ENCODE measurements at regions not wholly inside any gene's neighbourhood (a gene's known extent, or its start where the extent isn't known, plus 50 kb on each side); places are given as distances from the start of the nearest gene placed in this dataset.

DNA sequence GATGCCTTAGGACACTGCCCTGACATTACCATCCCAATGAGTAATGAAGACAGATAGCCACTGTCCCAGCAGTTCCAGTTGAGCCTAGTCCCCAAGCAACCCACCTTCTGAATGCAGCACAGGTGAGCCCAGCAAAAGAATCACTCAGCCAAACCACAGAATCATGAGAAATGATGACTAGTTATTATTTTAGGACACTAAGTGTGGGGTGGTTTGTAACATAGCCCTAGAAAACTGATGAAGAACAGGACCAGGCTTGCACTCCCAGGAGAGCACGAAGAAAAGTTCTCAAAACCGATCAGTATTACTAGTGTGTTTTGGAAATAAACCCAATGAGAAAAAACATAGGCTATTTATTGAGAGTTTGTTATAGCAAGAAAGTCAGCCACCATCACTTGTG lies 129.6 kb upstream of the CNTN6 start:
- no peak for DNase-seq

DNA sequence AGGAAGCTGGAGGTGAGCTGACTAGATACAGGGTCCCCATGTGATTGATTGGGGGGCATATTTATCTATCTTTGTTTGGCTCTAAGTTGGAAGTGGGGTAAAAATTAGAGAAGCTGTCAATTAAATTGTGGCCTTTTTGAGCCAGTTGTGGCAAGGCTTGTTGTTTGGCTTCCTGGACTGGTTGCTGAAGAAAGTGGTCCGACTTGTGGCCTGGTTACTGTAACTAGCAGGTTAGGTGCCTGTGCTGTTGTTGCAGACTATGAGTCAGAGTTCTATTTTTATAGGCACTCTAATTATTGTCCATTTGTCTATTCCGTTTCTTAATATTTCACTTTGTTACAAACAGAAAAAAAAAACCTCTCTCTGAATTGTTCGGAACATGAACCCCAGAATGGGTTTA lies 129.1 kb upstream of the CNTN6 start:
- no peak for DNase-seq

DNA sequence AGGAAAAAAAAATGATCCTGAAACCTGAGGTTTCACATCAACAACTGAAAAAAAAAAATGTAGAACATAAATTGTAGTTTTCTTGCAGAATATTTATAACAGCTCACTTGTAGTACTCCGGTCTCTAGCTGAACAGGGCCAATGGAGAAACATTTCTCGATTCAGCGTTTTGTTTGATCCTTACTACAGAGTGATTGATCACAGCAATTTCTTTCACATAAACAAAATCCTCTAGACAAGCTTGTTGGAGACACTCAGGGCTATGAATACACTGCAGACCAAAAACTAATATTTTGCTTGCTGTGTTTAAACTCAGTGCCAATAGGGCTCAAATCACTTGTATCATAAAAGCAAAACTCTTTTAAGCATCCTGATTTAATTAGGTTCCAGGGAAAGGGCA lies 127.0 kb upstream of the CNTN6 start:
- DNase-seq, result no peak

DNA sequence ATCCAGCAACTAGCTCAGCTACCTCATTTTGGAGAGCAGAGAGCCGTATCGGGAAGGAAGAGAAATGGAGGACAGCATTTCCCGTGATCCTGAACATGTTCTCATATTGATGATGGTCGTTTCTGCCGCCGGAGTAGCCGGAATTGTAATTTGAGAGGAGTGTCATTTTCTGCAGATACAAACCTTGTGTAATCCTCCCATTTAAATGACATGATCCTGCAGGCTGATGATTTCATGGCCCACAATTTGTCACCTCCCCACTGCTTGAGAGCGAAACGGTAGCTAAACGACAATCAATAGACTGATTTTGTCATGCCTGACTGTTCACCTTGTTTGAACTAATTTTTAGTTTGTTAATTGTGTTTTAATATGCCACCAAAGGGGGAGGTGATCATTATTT lies 126.5 kb upstream of the CNTN6 start:
- no peak for DNase-seq

DNA sequence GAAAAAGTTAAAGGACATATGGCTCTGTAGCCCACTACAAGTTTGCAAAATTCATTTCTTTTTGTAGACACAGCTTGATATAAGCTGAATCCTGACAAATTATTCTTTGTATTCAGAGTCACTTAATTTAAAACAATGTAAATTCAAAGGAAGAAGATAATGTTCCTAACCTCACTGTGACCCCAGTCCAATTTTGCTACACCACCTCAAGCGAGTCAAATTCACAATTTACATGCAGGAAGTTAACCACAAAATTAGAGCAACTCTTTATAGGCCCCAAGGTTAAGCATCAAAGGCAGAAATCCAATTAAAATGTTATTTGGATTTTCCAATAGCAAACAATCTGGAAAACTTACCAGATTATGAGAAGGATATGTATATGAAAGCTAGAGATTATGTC lies 119.5 kb upstream of the CNTN6 start:
- no peak for DNase-seq

DNA sequence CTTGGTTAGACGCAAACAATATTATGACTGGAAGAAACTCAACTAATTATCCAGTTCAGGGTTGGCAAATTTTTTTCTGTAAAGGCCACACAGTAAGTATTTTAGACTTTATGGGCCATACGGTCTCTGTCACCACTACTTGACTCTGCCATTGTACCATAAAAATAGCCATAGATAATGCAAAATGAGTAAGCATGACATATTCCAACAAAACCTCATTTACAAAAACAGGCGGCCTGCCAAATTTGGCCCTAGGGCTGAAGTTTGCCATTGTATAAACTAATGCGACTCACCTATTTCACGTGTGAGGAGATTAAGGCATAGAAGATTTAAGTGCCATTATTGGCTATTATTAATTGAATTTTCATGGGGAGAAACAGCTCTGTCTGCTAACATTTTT lies 116.8 kb upstream of the CNTN6 start:
- DNase-seq, result no peak

DNA sequence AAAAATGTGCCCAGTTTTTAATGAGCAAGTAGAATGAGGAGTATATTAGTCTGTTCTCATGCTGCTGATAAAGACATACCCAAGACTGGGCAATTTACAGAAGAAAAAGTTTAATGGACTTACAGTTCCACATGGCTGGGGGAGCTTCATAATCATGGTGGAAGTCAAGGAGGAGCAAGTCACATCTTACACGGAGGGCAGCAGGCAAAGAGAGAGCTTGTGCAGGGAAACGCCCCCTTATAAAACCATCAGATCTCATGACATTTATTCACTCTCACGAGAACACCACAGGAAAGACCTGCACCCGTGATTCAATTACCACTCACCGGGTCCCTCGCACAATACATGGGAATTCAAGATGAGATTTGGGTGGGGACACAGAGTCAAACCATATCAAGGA lies 111.7 kb upstream of the CNTN6 start:
- DNase-seq, result no peak

DNA sequence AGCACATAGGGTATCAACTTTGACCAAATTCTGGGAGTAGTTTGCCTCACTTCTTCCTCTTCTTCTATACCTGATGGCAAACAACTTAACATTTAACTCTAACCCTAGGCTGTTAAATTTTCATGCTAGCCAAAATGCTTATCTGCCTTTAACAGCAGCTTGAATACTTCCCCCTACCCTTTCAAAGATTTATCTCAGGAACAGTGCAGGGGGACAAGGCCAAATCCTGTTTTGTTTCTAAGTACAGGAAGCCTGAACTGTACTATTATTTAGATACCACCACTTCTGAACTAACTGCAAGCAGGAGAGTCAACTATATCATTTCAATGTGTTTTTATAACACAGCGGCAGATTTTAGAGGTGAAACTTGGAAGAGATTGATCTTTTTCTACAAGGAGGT lies 104.0 kb upstream of the CNTN6 start:
- no peak for DNase-seq

DNA sequence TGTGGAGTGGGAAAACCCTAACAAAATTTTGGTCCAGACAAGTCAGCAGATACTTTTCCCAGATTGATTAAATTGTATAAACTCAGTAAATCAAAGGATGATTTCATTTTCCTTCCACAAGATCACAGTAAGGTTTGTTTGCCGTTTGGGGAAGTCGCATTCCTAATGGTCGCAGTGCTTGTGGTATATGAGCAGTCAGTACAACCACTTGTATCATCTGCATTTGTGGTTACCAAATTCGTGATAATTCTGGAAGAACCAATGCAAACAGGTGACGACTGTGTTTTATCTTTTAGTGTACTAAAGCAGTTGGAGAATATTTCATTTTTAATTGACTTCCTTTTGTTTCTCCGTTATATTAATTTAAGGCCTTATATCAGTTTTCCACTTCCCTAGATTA lies 100.0 kb upstream of the CNTN6 start:
- no peak for DNase-seq

DNA sequence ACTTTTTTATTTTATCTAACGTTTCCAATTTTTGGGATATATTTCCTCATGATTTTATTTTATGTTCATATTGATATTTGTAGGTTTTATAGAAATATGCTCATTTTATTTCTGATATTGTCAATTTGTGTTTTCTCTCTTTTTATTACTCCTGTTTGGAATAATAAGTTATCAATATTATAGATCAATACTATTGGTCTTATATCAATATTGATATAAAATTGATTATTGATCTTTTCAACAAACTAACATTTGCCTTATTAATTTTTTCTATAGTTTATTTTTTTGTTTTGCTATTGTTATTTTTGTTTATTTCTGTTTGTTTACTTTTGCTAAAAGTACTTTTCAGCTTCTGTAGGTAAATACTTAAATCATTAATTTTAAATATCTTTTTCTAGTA lies 90.8 kb upstream of the CNTN6 start:
- DNase-seq, result no peak

DNA sequence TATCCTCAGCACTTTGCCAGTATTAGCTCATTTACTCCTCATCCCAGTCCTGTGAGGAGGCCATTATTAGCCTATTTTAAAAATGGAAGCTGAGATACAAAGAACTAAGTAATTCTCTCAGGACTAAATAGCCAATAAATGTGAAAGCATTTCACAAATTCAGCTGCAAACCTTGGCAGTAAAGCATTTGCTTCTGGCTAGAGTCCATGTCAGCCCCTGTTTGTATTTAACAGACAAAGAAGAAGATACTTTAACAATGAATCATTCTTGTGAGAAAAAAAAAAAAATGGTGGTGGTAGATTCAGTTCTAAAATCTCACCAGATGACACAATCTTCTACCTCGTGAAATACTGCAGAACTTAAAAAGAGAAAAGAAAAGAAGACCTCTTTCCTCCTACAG lies 85.0 kb upstream of the CNTN6 start:
- DNase-seq, result no peak

DNA sequence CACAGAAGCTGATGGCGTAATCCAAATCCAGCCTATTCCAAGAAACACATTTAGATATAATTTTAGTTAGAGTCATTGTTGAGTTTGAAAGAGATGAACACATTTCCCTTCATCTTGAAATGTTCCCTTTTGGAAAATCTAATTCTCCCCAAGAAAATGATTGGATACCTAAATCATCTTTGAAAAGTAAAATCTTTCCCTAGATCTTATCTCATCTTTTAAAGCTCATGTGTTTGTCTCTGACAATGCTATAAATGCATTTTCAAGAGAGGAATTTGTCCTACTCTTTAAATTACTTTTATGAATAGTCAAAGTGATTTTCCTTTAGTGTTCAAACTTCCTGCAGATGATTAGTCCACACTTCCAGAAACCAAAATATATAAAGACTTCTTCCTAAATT lies 82.6 kb upstream of the CNTN6 start:
- DNase-seq, result no peak

DNA sequence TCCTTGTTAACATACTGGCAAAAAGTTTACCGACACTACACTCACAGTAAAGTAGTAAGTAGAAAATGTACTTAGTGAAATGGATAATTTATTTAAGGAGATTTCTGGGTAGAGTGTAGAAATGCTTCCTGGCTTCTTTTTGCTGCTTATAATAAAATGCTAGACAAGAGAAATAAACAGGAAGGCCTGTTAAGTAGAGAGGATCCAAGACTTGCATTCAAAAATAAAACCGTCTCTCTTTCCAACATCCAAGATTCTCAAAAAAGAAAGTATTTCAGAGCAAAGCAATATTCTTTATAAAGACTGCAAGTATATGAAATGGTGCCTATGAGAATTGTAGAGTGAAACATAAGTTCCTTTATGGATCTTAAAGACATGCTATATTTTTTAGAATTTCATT lies 77.0 kb upstream of the CNTN6 start:
- DNase-seq, result no peak

DNA sequence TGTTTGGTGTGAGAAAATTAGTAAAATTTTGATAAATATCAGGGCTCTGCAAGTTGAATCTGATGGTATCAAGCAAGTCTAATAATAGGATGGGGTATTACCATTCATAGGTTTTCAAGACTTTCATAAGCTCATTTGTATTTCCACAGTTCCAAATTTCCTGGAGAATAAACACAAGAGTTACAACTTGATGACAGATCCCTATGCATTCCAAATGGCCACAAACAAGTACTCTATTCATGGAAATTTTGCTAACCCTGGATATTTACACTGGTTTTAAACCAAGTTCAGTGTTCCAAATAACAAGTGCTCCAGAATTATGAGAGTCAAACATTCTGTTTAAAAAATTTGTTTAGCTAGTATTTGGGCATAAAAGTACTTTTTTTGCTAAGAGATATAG lies 75.0 kb upstream of the CNTN6 start:
- no peak for DNase-seq

DNA sequence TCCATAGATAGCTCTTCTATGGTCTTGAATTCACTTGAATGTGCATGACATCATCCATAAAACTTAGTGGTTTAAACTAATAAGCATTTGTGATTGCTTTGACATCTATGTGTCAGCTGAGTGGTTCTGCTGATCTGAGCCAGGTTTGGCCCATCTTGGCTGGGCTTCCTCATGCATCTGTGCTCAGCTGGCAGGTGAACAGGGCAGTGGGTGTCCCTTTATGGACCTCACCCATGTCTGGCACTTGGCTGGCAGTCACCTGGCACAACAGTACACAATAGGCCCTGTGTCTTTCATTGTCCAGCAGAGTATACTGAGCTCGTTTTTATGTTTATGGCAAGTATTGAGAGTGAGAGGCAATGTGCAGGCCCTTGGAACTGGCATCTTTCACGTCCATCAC lies 73.7 kb upstream of the CNTN6 start:
- DNase-seq, result no peak

DNA sequence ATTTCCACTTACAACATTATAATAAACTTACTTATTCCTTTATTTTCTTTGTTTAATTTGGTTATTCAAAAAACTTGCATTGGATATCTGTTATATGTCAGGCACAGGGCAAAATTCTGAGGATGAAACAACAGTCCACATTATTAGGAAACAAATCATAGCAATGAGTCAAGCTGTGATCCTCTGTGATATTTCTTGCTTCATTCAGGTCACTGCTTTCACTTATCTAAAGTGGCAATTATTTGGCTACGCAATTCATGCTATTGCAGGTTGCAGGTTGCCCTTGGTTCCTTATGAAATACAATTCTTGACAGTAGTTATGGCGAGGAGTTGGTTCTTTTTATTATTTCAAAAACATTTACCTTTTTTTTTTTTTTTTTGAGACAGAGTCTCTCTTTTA lies 66.4 kb upstream of the CNTN6 start:
- no peak for DNase-seq

DNA sequence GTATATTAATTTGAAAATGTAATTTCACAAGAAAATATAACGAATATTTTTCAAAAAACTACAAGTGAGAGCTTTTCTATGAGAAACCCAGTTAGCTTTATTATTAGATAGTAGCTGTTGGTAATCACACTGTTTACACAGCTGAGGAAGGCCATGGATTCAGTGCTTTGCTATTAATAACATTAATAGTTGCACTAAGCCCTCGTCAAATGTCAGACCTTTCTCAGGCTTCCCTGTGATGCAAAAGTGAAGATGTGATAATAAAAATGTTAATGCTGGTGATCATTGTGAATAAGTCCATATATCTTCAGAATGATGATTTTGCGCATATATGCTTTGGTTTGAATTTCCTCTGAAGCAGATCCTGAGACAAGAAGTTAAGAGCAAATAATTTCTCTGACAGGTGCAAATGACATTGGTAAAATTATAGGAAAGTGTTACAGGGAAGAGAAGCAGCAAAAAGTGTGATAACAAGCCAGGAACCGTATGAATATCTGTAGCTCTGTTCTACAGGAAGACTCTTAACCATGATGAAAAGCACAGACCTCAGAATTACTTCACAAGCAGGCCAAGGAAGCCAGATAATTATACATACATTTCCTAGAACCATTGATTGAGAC lies 56.5 kb upstream of the CNTN6 start:
- DNase-seq, result no peak

DNA sequence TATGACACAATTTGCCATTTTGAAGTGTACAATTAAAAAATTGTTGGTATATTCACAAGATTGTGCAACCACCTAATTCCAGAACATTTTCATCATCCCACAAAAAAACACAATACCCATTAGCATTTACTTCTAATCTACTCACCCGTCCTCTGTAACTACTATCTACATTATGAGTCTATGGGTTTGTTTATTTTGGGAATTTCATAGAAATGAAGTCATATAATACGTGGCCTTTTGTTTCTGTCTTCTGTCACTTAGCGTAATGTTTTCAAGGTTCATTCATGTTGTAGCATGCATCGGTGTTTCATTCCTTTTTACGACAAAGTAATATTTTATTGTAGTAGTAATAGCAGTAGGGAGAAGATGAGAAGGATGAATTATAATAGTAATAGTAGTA lies 55.2 kb upstream of the CNTN6 start:
- DNase-seq, result no peak

All from activated CD8-positive, alpha-beta memory T cell treated with anti-CD3 and anti-CD28 coated beads, Interleukin-2, amount 50 U/mL, for 48 hours (primary cell).